Keratinocyte (primary cell): ENCODE measurements at regions not wholly inside any gene's neighbourhood (a gene's known extent, or its start where the extent isn't known, plus 50 kb on each side); places are given as distances from the start of the nearest gene placed in this dataset.

Experiments used
- DNase-seq: peaks from one replicate; pipeline ENCODE4 v3.0.0-alpha.2; 2011; ENCODE audit warnings: low read depth, missing footprints, low spot score
- FAIRE-seq: peaks from 2 replicates; lab custom pipeline; 2011; peaks lifted over from hg19 to GRCh38; lab: Jason Lieb, UNC
- H2AFZ ChIP-seq: 2 replicates; pipeline ENCODE4 v1.6.0; 2012; ENCODE audit warnings: low read length, control low read depth, inconsistent platforms; ENCODE audit not compliant: control insufficient read depth
- H3K27ac ChIP-seq: 2 replicates; pipeline ENCODE4 v1.5.1; 2011; ENCODE audit warnings: low read length; ENCODE audit not compliant: control insufficient read depth, insufficient read depth
- H3K27me3 ChIP-seq: 3 replicates; pipeline ENCODE4 v1.6.0; 2011; ENCODE audit warnings: low read length; ENCODE audit not compliant: control insufficient read depth, insufficient read depth; ENCODE audit errors: extremely low read depth
- H3K36me3 ChIP-seq, 2 experiments: 2 replicates in 1 of 2; 3 replicates in 1 of 2; pipeline ENCODE4 v1.5.1; 2011; ENCODE audit warnings: low read length in 2 of 2, mild to moderate bottlenecking in 1 of 2; ENCODE audit not compliant: control insufficient read depth in 2 of 2, insufficient read depth in 2 of 2; ENCODE audit errors: extremely low read depth in 1 of 2
- H3K4me1 ChIP-seq: 3 replicates; pipeline ENCODE4 v1.5.1; 2011; ENCODE audit warnings: low read length; ENCODE audit not compliant: control insufficient read depth, insufficient read depth; ENCODE audit errors: extremely low read depth
- H3K4me2 ChIP-seq: 3 replicates; pipeline ENCODE4 v1.6.0; 2011; ENCODE audit warnings: low read depth, low read length; ENCODE audit not compliant: control insufficient read depth, insufficient read depth; ENCODE audit errors: extremely low read depth
- H3K4me3 ChIP-seq, 3 experiments: fragments of 200-600 bp in 1 of 3; sonication (generic) in 1 of 3; 2 replicates in 2 of 3; 3 replicates in 1 of 3; pipeline ENCODE4 v1.5.1; 2011 to 2016; ENCODE audit warnings: low read length in 3 of 3, mild to moderate bottlenecking in 3 of 3, control low read depth in 2 of 3, inconsistent platforms in 1 of 3, low read depth in 1 of 3, mixed read lengths in 1 of 3, mixed run types in 1 of 3, moderate library complexity in 1 of 3; ENCODE audit not compliant: control insufficient read depth in 2 of 3, insufficient read depth in 2 of 3; ENCODE audit errors: extremely low read depth in 1 of 3
- H3K79me2 ChIP-seq: 2 replicates; pipeline ENCODE4 v1.6.0; 2012; ENCODE audit warnings: low read length; ENCODE audit not compliant: control insufficient read depth, insufficient read depth
- H3K9ac ChIP-seq: 3 replicates; pipeline ENCODE4 v1.6.0; 2011; ENCODE audit warnings: low read length; ENCODE audit not compliant: control insufficient read depth, insufficient read depth; ENCODE audit errors: extremely low read depth
- H3K9me1 ChIP-seq: 3 replicates; pipeline ENCODE4 v1.6.0; 2011; ENCODE audit warnings: low read length; ENCODE audit not compliant: control insufficient read depth, insufficient read depth; ENCODE audit errors: extremely low read depth
- H3K9me3 ChIP-seq: 2 replicates; pipeline ENCODE4 v1.5.1; 2012; ENCODE audit warnings: low read depth, low read length; ENCODE audit not compliant: control insufficient read depth
- H4K20me1 ChIP-seq: 3 replicates; pipeline ENCODE4 v1.6.0; 2011; ENCODE audit warnings: low read length; ENCODE audit not compliant: control insufficient read depth, insufficient read depth; ENCODE audit errors: extremely low read depth
- CTCF ChIP-seq, 3 experiments: IDR thresholded peaks in 1 of 3; conservative IDR thresholded peaks in 1 of 3; optimal IDR thresholded peaks in 1 of 3; 2 replicates in 2 of 3; 3 replicates in 1 of 3; pipeline versions ENCODE3 to v1.5.1; 2011; ENCODE audit warnings: low read length in 3 of 3, mild to moderate bottlenecking in 3 of 3, moderate library complexity in 2 of 3, control low read depth in 1 of 3, inconsistent platforms in 1 of 3; ENCODE audit not compliant: insufficient read depth in 2 of 3; ENCODE audit errors: extremely low read depth in 1 of 3
- EZH2 ChIP-seq: IDR thresholded peaks from one replicate; pipeline ENCODE4 v1.6.1; 2012; ENCODE audit warnings: inconsistent platforms, mild to moderate bottlenecking, low read length, moderate library complexity
- dilution Hi-C: fragments of 300-500 bp; cut with MboI; formaldehyde crosslinking; loops from one replicate; pipeline ENCODE4 v1.7.0; 2020; ENCODE audit warnings: low sequenced_read_pairs; ENCODE audit not compliant: extremely low pct_ligation_motif_present

GRCh38 chr9:134504106-134504385 is 137.6 kb upstream of the COL5A1 start:
- H3K9me1 ChIP-seq = no peaks in the 10 kb centered on the region
- H4K20me1 ChIP-seq = peaks cover 4% of the 10 kb centered on the region
- no peaks in the 10 kb centered on the region for H3K4me1 ChIP-seq
- no peaks in the 10 kb centered on the region for H3K79me2 ChIP-seq
- H2AFZ ChIP-seq = no peak overlapping the region
- H3K9ac ChIP-seq = no peak overlapping the region
- H3K4me3 ChIP-seq = no peak overlapping the region
- peaks cover 32% of the 10 kb centered on the region for H3K27me3 ChIP-seq
- TF ChIP-seq CTCF (optimal IDR thresholded peaks at IDR 0.05 in 1 of 3, IDR thresholded peaks at IDR 0.05 in 1 of 3, conservative IDR thresholded peaks at IDR 0.05 in 1 of 3; ENCODE audit: extremely low read depth in 1 of 3, insufficient read depth in 2 of 3, low read length in 3 of 3) (no peak), EZH2 (no peak)
- no peak overlapping the region for H3K27ac ChIP-seq
- no peaks in the 10 kb centered on the region for H3K9me3 ChIP-seq
- DNase-seq (no peak), FAIRE-seq (no peak)
- H3K4me2 ChIP-seq = no peak overlapping the region
- dilution Hi-C loops = no loop called here
- H3K36me3 ChIP-seq = no peaks in the 10 kb centered on the region

GRCh38 chr9:134505032-134505431 is 136.6 kb upstream of the COL5A1 start:
- Histone ChIP-seq H3K4me1 (no peaks in the 10 kb centered on the region), H3K36me3 (no peaks in the 10 kb centered on the region), H4K20me1 (peaks cover 4% of the 10 kb centered on the region), H3K79me2 (no peaks in the 10 kb centered on the region), H3K4me2 (no peak overlapping the region), H2AFZ (no peak overlapping the region), H3K9me1 (no peaks in the 10 kb centered on the region), H3K9me3 (no peaks in the 10 kb centered on the region), H3K27ac (no peak overlapping the region), H3K9ac (no peak overlapping the region), H3K4me3 (no peak overlapping the region), H3K27me3 (peaks cover 32% of the 10 kb centered on the region)
- dilution Hi-C loops = no loop called here
- DNase-seq (no peak), FAIRE-seq (no peak)
- TF ChIP-seq CTCF (optimal IDR thresholded peaks at IDR 0.05 in 1 of 3, IDR thresholded peaks at IDR 0.05 in 1 of 3, conservative IDR thresholded peaks at IDR 0.05 in 1 of 3; ENCODE audit: extremely low read depth in 1 of 3, insufficient read depth in 2 of 3, low read length in 3 of 3) = no peak
- TF ChIP-seq EZH2 = no peak
